GF-D8 (cell line): ENCODE measurements at regions not wholly inside any gene's neighbourhood (a gene's known extent, or its start where the extent isn't known, plus 50 kb on each side); places are given as distances from the start of the nearest gene placed in this dataset.

ENCODE experiments used
- DNase-seq: peaks from one replicate; lab custom pipeline; 2025; lab: John Stamatoyannopoulos, UW

DNA sequence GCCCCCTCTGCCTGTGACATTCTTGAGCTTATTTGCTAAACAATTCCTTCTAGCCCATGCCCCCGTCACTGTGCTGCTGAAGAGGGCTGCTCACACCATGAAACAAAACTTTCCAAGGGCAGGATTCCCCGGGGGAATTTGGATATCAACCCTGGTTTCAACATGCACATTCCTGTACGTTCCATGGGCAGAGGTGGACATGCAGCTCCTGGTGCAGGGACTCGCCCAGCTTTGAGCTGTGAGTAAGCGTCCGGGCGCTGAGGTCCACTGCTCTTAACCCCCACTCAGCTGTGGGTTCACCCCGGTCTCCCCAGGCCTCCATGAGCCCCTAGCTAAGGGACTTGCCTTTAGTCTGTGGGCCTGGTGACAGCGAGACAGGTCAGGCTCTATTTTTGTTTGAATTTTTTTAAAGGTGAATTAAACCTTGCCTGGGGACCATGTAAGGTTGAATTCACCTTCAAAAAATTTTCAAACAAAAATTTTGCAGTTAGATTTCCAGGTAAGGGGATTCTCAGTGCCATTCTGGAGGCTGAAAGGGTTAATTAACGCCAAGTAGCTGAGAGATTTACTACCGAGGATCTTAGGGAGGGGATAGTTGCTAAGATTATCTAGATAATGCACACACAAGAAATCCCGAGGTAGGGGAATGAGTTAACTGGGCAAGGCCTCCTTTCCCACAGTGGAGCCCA lies 70.3 kb upstream of the SLC22A23 start:
- no peak for DNase-seq

DNA sequence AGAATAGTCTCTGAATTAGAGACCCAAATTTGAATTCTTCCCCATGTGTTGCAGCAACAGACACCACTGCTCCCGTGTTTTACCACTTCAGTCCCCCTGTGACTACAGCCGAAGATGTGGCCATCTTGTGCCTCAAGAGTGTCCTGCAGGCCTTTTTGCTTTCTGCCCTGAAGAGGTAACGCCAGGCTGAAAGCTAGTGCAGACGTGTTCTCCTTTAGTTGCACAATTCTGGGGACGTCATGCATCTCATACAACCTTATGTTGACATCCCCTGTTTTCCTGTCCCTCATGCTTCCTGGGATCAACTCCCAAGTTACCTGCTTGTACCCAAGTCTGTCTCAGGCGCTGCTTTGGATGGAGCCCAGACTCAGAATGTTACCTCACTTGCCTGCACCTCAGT lies 69.1 kb upstream of the SLC22A23 start:
- DNase-seq: no peak

DNA sequence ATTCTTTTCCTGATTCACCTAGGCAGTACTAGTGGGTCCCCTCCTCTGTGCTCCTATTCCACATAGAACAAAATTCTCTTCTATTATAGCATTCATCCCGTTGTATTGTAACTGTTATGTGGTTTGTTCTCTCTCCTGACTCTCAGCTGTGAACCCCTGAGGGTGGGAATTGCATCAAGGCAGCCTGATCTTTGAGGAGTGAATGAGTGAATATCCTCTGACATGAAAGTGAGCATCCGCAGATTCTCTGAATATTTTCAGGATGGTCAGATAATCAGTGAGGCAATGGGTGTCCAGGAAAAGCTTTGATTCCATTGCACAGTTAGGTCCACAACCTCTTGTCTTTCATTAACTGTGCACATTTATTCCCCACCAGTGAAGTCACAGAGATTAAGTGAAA lies 67.6 kb upstream of the SLC22A23 start:
- DNase-seq: no peak

DNA sequence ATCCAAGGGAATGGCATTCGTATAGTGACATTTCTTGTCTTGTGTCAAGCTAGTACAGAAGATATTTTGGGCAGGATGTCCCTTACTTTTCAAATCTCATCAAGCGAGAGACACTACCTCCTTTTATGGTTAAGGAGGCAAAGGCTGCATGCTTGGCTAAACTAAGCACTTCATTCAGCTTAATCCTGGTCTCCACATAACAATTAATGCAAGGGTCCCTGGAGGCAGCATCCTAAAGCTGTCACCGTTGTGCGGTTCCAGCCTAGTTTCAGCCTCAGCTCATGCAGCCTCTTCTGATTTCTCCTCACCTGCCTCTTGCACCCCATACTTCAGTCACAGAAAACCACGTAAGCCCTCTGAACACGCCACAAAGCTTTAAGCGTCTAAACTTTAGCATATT lies 67.1 kb upstream of the SLC22A23 start:
- no peak for DNase-seq

DNA sequence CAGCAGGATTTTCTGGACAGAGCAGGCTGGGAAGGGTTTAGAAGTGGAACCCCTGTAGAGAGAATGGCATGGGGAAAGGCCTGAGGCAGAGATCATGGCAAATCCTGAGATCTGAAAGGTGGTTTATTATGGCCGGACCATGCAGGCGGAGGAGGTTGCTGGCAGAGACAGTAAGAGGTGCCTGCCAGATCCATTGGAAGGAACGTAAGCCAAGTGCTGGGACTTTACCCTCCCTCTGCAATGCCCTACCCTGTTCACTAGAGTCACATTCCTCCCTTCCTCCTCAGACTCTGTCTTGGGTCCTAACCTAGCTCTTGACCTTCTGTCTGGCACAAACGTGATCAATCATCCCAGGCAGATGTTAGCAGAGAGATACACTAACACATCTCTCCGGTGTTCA lies 66.4 kb upstream of the SLC22A23 start:
- no peak for DNase-seq

DNA sequence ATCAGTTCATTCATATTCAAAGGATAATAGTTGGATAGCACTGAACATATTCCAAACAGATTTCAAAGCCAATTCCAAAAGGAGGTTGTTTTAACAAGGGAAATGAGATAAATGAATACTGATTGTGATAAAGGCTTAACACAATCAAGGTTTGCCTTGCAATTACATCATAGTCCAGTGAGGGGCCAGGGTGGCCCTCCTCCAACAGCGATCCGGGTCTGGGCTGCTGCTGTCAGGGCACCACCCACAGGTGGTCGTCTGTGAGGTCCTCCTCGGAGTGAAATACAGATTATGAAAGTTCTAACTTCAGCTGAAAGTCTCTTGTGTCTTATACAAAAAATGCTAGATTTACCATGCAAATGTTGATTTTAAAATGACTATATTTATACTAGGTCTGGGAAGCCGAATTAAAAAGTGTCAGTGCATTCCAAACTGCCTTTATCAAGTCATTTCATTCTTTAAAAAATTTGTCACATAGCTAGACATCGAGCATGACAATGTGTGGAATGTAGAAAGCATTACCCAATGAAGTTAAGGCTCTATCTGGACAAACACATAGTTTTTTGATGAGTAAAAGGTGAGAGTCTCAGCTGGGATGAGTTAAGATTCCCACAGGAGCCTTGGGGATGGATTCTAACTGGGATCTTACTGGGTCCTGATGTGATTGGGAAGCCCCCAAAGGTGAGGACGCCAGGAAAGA lies 65.9 kb upstream of the SLC22A23 start:
- DNase-seq: no peak

DNA sequence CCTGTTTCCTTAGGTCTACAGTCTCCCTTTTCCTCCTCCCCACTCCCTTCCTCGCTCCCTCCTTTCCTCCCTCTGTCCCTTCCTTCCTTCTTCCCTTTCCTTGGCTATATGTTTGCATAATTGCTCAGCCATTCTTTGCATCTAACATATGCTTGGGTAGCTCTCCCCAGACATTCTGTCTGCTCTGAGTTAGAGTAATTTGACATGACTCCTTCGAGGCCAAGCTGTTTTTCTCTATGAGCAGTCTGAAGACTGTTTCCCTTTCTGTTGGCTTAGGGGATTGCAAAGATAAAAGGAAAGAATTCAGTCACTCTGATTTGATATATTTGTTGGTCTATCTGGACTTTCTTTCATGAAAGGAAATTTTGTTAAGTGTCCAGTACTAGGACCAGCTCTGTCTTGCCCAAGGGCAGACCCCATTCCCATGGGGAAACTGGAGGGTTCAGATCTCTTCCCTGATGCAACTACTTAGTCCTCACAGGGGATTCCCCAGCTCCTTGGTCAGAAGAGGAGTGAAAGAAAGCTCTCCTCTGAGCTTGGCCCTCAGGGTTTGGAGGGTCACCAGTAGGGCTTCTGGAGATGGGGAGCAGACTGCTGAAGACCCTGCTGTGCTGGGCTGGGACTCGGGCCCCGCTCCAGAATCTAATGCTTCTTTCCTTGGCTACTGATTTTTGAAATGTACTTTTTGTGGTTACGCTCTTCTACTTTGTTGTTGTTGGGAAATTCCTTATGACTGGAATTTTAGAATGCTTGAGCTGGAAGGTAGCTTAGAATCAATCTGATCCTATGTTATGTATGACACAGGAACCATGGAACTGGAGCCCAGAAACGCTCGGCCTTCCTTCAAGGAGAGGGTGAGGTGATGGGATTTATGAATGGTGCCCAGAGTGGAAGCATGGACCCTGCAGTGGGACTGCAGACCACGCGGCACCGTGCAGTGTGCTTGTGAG lies 63.7 kb upstream of the SLC22A23 start:
- no peak for DNase-seq

DNA sequence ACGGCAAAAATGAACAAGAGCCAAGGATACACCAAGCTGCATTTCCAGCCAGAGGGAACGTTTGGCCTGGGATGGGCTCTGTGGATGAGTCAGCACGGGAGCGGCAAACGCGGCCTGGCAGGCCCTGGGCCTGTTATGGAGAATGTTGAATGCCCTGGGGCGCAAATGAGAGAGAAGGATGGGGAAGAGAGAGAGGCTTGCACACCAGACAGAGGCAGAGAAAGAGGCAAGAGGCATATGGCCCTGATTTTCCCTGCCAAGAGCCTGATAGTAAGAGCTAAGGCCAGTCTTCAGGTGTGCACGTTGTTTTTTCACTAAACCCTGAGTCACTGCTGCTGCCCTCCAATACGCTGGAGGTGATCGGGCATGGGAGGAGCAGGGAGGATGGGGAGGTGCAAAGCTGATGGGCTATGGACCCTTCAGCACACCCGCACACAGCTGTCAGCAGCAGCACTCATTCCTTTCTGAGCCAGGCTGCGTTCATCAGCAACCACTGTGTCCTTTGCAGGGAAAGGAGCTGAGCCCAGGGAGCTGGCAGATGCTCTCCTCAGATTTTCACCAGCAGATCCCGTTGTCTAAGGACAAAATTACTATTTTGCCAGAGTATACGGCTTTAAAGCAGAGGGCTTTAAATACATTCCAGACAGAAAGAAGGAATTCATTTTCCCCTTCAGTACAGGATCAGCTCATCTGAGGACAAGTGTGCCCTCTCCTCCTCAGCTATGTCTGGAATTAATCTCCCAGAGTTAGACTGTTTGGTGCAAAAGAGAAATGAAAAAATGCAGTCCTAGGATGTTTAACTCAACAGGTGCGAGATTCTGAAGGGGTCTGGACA lies 61.7 kb upstream of the SLC22A23 start:
- no peak for DNase-seq

DNA sequence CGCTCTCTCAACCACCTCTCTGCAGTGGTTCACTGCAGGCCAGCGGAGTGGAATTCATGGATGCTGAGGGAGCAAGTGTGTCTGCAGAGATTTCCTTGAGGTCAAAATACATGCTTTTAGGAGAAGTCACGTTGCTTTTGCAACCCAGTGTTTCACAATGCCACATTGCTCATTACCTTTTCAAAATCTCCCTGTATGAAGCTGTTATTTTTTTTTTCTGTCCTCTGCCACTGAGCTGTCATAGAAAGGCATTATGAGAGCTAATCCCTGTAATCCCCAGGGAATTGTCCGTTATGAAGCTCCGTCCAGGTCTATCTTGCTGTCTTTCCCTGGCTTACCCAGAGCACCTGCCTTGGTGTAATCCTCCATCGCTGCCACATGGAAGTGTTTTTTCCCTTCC lies 60.5 kb upstream of the SLC22A23 start:
- DNase-seq: no peak

DNA sequence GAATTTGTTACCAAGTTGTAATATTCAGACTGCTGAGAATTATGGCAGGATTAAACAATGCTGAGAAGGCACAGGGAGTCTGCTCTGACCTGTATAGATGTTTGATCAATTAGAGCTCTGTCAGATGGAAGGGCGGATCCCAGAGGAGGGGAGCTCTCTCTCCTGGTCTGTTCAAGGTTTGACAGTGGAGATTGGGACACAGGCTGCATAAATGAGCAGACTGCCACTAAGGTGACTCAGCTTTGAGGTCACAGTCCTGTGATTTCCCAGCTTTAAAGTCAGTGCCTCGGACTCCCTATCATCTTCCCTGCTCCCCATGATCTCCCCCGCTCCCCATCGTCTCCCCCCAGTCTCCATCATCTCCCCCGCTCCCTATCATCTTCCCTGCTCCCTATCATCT lies 59.2 kb upstream of the SLC22A23 start:
- DNase-seq: no peak

DNA sequence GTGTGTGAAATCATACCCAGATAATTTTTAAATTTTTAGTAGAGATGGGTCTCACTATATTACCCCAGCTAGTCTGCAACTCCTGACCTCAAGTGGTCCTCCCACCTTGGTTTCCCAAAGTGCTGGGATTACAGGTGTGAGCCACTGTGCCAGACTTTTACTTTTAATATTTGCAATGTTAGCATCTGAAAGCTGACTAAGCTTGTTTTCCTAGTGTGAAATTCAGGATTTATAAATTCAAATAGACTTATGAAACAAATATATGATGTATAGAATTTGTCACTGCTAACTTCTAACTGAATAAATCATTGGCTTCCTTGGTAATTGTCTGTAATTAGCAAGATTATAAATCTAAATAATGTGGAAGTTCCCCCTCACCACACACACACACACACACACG lies 58.8 kb upstream of the SLC22A23 start:
- no peak for DNase-seq

DNA sequence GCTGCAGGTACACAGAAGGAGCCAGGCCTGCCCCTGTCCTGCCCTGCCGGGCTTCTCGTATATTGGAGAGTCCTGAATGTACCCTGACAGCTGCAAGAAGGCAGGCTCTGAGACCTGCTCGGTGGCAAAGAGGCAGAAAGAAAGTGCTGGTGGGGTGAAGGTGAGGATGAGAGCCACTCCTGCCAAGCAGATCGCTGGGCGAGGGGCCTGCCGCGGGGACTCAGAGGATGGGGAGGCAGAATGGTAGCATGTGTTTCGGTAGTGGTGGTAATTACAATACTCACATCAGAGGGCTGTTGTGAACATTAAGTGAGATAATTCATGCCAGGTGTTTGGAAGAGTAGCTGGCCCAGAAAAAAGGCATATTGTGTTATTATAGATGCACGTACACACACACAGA lies 56.6 kb upstream of the SLC22A23 start:
- no peak for DNase-seq

DNA sequence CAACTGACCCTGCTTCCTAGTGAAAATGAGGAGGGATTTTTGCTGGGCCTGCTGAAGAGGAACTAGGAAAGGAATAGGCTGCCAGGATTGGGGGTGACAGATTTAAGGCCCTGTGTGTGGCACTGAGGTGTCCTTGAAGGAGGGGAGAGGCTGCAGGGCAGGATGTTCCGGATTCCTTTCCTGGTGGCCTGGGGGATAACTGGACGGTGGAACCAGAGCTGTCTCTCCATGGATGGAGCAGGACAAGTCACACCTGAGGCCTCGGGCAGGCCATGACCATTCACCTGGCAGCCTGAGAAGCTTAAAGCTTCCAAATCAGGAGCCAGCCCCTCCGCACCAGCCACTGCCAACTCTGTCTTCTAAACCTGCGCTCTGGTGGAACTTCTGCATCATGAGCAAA lies 56.0 kb upstream of the SLC22A23 start:
- no peak for DNase-seq

DNA sequence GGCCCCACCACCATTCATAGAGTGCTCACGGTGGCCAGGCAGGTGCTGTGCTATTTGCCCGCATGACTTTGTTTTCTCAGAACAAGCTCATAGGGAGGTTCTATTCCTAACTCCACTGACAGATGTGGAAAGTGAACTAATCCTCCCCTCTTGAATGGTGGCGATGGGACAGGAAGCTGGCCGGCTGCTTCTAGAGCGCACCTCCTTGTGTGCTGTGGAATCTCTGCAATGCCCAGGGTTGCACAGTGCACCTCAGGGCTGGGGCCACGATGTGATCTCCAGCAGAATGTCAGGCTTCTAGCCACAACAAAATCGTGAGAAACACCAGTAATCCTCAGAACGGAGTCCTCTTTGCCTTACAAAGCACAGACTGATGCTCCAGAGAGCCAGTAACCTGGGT lies 53.8 kb upstream of the SLC22A23 start:
- no peak for DNase-seq

DNA sequence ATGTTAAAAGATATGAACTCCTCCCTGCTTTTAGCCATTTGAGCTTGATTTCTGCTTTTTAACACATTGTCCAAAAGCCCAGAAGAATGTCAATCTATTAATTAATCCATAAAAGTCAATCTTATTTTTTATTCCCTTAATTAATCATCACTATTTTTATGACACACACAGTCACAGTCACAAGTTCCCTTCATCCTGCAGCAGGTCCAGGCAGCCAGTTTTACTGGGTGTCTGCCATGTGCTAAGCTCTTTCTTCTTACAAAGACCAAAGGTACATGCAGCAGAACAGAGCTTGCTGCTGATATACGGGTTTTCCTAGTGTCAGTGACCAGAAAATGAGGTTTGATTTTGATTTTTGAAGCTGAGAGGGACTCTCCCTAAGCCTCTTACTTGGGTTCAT lies 53.3 kb upstream of the SLC22A23 start:
- no peak for DNase-seq

DNA sequence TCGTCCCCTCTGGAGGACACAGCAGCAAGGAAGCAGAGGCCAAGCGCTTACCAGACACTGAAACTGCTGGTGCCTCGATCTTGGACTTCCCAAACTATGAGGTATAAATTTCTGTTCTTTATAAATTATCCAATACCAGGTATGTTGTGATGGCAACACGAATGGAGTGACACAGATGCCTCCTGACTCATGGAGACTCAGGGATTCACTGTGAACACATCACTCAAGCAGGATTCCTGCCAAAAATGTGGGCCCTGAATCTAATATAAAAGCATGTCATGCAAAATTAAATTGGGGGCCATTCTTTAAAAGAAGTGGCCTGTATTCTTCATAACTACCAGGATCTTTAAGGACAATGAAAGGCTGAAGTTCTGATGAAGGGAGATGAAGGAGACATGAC lies 52.5 kb upstream of the SLC22A23 start:
- DNase-seq: no peak

DNA sequence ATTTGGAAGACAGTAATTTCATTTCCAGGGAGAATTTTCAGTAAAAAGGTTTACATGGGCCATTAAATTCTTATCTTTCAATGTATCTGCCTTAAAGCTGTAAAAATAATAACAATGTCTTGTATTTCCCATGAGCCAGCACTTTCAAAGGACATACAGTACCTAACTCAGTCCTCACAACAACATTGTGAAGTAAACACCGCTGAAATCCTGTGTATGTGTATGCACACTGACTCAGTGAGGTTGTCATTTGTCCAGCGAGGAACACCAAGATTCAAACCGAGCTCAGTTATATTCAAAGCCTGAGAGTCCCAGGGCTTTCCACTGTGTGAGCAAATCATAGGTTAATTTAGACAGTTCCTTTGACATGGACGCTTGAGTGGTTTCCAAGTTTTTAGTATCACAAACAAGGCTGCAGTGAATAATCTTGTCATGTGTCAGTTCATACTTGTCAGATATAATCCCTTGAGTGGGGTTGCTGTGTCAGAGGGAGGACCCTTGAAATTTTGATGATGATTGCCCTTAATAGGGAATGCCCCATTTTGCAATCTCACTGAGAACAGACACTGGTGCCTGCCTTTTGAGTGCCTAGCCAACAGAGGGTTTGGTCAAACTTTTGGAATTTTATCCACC lies 50.0 kb upstream of the SLC22A23 start:
- DNase-seq: no peak
